HG03135 (cell line): ENCODE measurements at regions not wholly inside any gene's neighbourhood (a gene's known extent, or its start where the extent isn't known, plus 50 kb on each side); places are given as distances from the start of the nearest gene placed in this dataset.

Experiments
- ATAC-seq: cut with Tn5 transposase; IDR thresholded peaks from one replicate; pipeline ENCODE4 v1.9.1; 2021; ENCODE audit warnings: mild to moderate bottlenecking, moderate library complexity; ENCODE audit not compliant: unreplicated experiment

DNA sequence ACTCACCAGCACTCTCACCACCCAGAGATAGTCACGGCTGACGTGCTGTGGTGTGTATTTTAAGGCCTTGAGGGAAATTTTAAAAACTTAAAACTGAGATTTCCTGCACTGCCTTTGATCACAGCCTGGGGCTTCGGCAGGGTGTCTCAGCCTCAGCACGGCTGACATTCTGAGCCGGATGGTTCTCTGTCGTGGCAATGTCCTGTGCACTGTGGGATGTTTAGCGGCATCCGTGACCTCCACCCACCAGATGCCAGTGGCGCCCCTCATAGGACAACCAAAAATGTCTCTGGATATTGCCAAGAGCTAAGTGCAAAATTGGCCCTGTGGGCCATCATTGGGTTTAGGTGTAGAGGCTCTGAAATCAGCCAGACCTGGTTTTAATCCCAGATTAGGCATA is 142.2 kb upstream of the KCNG1 start:
- no peak for ATAC-seq

DNA sequence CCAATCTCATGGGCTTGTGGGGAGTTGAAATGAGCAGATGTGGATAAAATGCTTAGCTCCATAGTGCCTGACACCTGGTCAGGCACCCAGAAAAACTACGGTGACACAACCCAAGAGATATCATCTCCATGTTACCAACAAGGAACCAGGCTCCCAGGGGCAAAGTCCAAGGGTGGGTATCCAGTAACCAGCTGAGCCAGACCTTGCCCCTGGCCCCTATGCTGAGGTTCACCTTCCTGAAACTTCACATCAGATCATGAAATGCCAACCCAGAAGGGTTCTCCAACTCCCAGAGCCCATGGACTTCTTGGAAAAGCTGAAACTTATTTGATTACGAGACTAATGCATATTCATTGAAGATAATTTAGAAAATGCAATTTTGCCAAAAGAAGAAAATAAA is 141.8 kb upstream of the KCNG1 start:
- no peak for ATAC-seq

DNA sequence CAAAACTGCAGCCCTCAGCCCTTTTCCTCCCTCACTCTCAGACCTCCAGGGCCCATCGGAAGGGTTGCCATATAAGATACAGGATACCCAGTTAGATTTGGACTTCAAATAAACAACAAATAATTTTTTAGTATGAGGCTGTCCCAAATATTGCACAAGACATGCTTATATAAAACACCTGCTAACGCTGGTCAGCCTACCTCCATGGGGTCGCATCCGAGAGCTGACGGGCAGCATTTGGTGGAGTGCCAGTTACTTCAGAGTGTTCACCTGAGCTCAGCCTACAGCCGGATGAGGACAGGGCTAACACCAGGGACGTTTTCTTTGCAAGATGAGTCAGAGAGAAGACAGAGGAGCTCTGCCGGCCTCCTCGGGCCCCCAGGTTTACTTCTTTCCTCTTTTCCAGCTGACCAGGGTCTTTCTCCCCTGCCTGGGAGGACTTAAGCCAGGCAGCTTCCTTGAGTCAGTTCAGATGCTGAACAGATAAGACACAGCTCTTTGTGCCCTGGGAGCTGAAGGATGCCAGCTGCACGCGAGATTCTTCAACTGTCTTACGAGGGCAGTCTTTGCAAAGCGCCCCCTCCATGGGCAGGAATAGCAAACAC is 141.2 kb upstream of the KCNG1 start:
- no peak for ATAC-seq

DNA sequence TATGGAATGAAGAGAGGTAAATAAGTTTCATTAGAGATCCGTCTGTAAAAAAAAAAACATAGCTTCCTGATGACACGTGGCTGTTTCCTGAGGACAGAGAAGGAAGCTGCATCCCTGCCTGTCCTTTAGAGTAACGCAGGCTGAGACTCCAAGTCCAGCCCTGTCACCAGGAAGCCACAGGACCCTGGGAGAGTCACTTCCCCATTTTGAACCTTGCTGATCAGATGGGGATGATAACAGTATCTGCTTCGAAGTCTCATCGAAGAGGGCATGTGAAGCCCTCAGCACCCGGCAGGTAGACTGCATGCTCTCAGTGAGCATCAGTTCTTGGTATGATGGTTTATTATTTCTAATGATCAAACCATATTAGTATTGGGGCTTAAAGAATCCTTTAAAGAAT is 139.1 kb upstream of the KCNG1 start:
- ATAC-seq, result no peak

DNA sequence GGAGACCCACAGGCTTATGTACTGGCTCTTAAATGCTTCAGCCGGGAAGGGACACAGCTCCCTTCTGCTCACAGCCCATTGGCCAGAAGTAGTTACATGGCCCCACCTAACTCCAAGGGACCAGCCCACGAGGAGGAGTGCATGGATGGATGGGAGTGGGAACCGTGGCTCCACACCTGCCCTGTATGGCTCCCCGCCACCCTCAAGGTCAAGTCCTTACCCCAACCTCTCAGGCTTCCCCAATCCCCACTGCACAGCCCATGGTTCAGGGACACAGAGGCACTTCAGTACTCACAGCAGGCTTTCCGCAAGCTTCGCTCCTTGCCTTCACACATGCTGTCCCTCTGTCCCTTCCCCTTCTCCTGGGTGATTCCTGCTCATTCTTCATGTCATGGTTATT is 137.9 kb upstream of the KCNG1 start:
- no peak for ATAC-seq

DNA sequence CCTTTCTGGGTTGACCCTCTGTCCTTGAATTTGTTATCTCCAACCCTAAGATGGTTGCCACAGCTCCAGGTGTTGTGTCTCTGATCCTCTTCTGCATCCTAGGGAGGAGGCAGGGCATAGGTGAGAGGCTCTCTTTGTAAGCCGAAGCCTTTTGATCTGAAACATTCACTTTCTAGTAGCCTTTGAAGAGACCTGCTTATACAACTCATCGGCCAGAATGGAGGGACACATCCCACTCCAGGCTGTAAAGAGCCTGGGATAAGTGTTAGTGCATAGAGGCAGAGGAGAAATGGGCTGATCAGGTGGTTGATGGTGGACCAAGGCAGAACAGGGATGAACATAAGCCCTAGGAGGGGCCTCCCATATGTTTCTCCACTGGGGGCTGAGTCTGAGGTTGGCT is 137.1 kb upstream of the KCNG1 start:
- ATAC-seq, result no peak

DNA sequence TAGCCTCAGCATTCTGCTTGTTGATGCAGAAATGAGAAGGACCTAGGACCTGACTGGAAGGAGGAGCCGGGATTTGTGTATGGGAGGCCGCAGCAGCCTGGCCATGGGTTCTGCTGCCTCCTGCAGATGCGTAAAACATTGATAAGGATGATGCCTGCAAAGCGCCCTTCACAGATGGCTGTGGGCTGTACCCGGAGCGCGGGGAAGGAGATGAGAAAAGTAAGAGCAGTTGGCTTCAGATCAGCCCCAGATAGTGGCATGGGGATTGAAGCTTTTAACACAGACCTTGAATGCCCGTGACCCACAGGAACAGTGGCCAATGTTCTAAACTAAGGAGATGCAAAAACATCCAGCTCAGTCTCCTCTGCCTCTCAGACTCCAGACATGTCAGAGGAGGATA is 136.4 kb upstream of the KCNG1 start:
- ATAC-seq, result no peak

DNA sequence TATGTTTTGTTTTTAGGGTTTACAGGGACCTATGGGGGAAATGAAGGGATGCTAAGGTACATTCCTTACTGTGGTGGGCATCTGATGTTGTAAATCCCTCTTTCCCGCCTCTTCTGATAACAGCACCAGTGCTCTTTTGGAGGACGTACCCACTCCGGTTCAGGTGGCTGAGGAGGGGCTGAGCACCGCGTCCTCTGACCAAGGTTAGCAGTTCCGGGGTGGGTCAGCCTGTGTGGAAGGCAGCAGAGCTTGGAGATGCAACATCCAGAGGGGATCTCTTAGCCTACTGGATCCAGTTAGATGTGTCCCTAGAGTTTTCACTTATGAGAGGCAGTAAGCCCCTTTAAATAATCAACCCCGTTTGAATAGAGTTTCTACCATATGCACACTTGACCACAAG is 135.3 kb upstream of the KCNG1 start:
- ATAC-seq, result no peak

DNA sequence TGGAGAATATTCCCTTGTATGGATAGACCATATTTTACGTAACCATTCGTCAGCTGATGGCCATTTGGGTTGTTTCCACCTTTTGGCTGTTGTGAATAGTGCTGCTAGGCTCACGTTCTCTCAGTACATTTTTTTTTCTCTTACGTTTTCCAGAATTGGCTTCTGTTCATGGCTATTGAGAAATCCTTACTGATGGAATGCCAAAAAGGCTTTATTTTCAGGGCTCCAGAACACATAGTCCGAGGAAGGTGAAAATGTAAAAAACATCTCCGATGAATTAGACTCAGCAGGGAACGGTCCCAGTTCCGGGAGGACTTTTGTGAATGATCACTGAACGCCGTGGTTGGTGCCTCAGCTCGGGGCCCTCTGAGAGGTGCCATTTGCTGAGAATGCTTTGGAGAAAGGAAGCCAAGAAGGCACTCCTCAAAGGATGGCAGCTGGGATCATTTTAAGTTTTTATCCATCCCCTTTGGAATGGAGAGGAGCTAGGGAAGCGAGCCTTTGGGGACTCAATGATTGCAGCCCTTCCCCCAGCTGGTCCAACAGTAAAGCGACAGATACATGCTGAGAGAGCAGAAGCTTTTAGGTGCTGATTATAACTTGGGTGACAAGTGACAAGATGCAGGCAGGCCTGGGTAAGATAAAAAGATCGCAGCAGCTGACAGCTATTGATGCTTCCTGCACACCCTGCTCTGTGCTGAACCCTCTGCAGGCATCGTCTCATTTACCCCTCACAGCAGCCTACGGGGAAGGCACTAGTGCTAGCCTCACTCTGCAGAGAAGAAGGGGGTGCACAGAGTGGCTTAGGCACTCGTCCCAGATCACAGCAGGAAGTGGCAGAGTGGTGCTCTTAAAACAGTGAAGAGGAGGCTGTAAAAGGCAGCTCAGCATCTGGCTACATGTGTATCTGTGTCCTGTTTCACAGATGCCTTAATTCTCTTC is 133.4 kb upstream of the KCNG1 start:
- ATAC-seq, result no peak

DNA sequence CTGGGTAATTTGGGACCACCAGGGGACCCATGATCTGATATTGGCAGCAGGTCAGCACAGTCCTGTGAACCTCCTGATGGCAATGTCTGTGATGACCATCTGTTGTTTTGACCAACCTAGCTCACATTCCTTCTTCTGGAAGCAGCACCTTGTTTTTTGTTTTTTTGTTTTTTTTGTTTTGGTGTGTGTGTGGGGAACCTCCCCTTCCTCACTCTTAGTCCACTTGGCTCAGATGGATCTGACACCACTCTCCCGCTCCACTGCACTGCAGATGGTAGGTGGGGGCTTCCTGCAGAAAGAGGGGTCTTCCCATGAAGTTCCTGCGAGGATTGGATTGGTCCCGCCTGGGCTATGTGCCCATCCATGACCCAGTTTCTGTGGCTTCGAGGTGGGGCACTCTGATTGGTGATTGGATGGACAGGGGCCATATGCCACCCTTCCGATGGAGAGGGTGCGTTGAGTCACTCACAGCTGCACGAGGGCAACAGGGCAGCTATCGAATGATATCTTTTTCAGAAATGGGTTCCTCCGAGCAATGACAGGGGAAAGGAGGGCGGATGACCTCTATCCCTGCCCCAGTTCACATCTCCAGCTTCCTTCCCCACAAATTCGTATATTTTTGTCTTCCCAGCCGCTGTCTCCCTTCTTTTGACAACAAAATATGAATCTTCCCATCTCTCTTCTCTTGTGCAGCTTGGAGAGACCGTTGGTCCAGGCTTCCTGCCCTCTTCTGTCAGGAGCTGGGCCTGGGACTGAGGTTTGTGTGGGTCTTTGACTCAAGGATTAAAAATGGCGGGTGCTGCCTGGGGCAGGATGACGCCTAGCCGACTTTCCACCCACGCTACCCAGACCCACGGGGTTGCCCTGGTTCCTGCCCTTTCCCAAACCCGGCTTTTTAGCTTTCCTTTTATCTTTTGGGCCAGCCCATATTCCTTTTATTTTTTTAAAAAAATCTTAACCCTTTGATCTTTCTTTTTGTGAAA is 132.1 kb upstream of the KCNG1 start:
- ATAC-seq, result no peak

DNA sequence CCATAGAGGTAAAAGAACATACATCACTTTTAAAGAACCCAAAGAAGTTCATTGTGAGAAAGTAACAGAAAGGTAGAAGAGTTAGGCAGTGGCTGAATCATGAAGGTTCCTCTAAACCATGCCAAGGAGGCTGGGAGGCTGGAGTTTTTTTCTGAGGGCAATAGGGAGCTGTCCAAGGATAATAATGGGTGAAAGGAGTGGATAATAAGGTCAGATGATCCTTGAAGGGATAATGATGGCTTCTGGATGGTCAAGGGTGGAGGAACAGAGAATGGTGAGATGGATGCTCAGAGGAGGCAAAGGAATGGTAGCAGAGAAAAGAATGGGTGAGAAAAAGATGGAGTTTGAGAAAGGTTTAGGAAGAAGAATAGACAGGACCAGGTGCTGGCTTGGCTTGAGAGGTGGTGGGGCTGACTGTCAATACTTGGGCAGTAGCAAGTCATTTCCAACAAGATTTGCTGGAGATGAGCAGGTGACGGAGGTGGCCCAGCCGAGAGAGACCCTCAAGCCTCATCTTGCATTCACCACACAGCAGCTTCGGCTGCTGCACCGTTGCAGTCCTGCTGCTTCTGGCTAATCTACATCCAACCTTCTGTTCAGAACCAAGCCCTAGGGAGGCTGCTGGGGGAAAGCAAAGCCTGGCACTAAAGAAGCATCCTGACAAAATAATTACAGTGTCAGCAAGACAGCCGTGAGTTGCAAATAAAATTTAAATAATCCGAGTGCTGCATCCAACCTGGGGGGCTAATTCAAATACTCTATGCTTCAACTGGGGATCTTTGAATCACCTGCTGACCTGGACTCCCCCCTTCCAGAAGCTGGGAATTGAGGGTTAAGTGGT is 131.2 kb upstream of the KCNG1 start:
- no peak for ATAC-seq

DNA sequence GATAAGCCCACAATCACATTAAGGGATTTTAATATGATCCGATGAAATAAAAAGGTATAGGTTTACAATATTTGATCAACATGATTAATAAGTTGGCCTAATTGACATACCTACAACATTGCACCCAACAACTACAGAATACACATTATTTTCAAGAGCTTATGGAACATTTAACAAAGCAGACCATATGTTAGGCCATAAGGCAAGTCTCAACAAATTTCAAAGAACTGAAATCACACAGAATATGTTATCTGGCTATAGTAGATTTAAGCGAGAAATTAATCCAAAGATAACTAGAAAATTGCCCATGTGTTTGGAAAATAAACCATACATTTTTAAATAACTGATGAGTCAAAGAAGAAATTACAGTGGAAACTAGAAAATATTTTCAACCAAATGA is 126.0 kb upstream of the KCNG1 start:
- no peak for ATAC-seq

DNA sequence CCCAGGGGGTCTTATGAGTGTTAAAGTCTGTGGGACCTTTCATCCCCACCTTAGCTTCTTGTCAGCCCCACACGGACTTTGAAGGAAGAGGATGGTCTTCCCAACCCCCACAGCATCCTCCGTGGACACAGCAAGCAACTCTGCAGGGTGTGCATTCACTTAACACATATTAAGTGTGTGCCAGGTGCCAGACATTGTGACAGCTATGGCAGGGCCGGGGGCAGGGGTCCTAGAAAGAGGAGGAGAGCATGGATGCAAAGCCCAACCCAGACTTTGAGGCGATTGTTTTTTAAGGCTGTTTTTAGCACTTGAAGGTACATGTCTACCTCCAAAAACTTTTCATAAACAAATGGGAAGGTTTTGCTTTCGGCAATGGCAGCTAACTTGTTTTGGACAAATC is 121.6 kb upstream of the KCNG1 start:
- no peak for ATAC-seq

DNA sequence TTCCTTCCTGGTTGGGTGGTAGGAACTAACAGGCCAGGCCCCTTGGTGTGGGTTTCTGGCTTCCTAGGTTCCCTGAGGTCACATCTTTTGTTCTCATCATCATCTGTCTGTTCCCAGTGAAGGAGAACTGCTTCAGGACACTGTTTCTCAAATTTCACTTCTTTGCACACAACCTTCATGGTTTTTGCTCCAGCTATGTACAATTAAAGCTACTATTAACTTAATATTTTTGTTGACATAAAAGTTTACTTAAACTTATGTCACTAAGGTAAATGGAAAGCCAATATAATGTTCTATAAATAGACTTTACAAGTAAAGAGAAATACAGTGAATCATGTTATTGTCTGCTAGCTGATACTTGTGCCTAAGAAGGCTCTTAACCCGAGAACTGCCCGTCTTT is 120.7 kb upstream of the KCNG1 start:
- ATAC-seq, result no peak

DNA sequence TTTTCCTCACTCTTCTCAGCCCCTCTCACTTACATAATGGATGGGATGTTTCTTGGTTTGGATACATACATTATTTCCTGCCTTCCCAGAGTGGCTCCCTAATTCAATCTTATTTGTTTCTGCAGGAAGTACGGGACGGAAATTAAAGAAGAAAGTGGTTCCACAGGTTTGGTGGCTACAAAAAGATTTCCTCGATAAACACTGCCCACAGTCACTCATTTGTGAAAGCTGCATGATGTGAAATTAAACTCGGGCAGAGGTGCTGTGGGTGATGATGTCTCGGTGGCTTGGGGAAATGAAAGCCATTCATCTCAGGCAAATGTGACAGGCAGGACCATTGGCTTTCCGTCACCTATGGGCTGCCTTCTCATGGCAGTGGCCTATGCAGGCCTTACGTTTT is 119.5 kb upstream of the KCNG1 start:
- ATAC-seq, result no peak

DNA sequence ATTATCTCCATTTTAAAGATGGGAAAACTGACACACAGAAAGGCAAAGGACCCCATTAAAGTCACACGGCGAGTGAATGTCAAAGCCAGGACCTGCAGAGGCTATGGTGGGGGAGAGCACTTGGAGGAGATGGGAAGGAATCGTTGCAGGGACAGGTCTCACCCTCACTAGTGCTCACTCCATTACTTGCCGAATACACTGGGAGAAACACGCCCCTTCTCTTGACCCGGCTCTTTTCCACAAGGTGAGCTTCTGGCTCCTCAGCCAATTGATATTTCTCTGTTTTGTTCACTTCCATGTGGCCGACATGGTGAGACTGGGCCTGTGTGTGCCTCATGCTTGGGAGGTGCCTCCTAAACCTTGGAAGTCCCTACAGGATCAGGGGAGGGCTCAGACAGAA is 117.8 kb upstream of the KCNG1 start:
- no peak for ATAC-seq

DNA sequence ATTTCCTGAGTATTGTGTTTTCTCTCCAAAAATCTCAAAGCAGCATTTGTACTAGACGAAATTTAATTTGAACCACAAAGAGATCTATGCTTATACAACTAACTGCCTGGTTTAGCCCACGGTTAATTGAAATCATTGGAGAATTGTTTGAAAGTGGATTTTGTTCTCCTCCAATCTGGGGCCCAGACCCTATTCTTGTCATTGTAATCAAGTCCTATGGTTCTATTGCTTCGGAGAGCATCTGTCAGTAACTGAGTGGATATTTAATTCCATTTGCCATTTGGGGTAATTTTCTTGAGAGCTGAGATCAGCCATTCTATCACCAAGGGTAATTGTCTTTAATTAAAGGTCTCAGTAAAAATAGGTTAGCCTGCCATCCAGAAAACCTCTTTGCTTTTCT is 117.0 kb upstream of the KCNG1 start:
- ATAC-seq, result no peak

DNA sequence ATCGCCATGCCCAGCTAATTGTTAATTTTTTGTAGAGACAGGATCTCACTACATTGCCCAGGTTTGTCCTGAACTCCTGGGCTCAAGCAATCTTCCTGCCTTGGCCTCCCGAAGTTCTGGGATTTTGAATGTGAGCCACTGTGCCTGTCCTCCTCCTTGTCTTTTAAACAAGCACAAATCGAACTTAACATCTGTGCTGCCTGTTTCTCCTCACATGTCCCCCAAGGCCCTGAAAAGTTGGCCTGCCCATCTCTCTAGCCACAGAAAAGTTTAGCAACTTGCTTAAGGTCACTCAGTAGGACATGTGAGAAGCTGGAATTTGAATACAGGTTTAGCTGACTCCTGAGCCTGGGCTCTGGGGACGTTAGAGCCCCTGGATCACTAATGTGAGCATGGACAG is 115.7 kb upstream of the KCNG1 start:
- no peak for ATAC-seq

DNA sequence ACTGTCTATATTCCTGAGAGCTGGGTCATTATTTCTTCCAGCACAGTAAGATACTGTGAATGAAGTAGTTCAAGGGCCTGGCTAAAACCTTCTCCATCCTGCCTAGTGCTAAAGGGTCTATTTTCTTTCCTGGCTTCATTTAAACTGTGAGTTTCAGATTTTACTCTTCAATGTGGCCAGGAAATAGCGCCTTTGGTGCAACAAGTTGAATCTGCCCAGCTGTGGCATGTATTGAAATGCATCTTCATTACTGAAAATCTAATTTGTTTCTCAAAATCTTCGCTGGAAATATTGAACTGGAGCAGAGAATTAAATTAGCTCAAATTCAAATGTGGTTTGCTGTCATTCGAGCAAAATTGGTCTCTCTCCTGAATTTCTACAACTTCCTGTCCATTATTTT is 114.6 kb upstream of the KCNG1 start:
- ATAC-seq, result no peak

DNA sequence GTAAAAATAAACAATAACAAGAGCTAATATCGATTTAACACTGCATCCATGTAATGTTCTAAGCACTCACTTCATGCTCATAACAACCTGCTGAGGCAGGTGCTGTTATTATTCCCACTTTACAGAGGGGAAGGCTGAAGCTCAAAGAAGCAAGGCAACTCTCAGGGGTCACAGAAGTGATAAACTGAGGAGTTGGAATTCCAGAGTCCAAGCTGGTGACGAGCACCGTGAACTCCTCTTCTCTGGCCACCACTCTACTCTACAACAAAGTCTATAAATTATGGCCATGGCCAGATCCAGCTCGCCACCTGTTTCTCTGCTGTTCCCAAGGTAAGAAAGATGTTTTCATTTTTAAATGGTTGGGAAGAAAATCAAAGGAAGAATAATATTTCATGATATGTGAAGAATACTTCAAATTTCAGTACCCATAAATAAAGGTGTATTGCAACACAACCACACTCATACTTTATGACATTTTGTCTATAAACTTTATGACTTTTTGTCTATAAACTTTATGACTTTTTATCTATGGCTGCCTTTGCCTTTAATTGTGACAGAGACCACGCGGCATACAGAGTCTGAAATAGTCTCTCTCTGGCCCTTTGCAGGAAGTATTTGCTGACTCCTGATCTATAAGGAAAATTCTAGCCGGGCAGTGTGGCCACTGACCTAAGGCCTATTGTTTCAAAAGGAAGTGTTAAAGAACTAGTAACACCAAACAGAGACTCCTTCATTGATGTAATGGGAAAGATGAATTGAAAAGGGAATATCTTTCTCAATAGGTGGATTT is 113.2 kb upstream of the KCNG1 start:
- no peak for ATAC-seq
